ENCODE measurements at regions not wholly inside any gene's neighbourhood (a gene's known extent, or its start where the extent isn't known, plus 50 kb on each side); places are given as distances from the start of the nearest gene placed in this dataset.

DNA sequence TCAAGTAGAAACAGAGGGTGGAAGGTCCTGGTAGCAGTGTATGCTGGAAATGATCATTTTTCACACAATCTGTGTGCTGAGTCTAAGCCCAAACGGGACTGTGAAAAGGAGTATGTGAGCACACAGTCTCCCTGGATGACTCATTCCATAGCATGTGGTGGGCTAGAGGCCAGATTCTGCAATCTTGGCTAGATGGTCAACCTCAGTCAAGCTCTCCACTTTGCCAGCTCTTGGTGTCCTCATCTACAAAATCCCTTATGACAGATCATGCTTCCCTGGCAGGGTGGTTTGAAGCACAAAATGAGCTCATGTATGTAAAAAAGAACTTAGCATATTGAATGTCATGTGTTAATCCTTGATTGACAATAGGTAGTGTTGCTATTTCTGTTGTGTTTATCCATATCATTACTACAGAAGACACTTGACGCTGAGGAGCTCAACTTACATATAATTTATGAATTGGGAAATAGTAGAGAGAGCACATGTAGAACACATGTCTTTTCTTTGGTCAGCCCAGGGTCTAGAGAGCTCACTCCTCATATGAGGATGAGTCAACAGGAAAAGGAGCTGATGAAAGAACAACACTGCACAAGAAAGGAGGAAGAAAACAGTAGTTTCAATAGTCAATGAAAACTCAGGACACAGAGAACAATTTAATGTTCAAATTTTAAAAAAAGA is 517.5 kb downstream of the BCL11B start:
- peaks cover 83% of the 10 kb centered on the region for H3K9me3 ChIP-seq (ENCODE audit: low read length)
- no peaks in the 10 kb centered on the region for H3K27me3 ChIP-seq (ENCODE audit: control insufficient read depth in 1 of 2, insufficient read depth in 2 of 2, low read length in 2 of 2)
- H2AFZ ChIP-seq (ENCODE audit: low read length), result no peak overlapping the region
- in situ Hi-C loops (cut with HindIII; ENCODE audit: extremely low pct_ligation_motif_present, low pct_unique_long_range_greater_than_20kb) (no loop called here), intact Hi-C loops (cut with micrococcal nuclease; ENCODE audit: unreplicated experiment) (no loop called here)
- H3K4me2 ChIP-seq (ENCODE audit: low read depth, low read length), result no peak overlapping the region
- no peak for DNase-seq (ENCODE audit: low spot score)
- WGBS (ENCODE audit: low lambda C conversion rate), result 0% methylated on average over 1 of the region's 2 CpGs
- POLR2A ChIA-PET, result no interaction called here
- H3K9ac ChIP-seq (ENCODE audit: insufficient read depth, low read depth, low read length), result no peak overlapping the region
- ATAC-seq, result no peak
- no peak for FAIRE-seq
- no peak overlapping the region for H3K4me3 ChIP-seq (replicated peaks in 1 of 3; ENCODE audit: insufficient read depth in 1 of 3, low read depth in 2 of 3, low read length in 3 of 3)
- TF ChIP-seq NFE2 (CRISPR knock-in tag; IDR thresholded peaks at IDR 0.05) (no peak), ZFYVE20 (CRISPR knock-in tag; IDR thresholded peaks at IDR 0.05; ENCODE audit: borderline replicate concordance, low read depth) (no peak)
- TF ChIP-seq, protein P1, sequence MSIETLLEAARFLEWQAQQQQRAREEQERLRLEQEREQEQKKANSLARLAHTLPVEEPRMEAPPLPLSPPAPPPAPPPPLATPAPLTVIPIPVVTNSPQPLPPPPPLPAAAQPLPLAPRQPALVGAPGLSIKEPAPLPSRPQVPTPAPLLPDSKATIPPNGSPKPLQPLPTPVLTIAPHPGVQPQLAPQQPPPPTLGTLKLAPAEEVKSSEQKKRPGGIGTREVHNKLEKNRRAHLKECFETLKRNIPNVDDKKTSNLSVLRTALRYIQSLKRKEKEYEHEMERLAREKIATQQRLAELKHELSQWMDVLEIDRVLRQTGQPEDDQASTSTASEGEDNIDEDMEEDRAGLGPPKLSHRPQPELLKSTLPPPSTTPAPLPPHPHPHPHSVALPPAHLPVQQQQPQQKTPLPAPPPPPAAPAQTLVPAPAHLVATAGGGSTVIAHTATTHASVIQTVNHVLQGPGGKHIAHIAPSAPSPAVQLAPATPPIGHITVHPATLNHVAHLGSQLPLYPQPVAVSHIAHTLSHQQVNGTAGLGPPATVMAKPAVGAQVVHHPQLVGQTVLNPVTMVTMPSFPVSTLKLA (IDR thresholded peaks at IDR 0.05), result peak; percentile 79
- H3K27ac ChIP-seq (ENCODE audit: extremely low read length, insufficient read depth, low read length), result no peak overlapping the region
- CTCF ChIA-PET (ENCODE audit: low intra/inter-chr PET ratio, low total read pairs), result no interaction called here
- BruUV-seq (replicated peaks), result no TSS peak
- no peaks in the 10 kb centered on the region for H4K20me1 ChIP-seq (ENCODE audit: insufficient read depth, low read length)
- H3K79me2 ChIP-seq (ENCODE audit: insufficient read depth, low read length), result no peaks in the 10 kb centered on the region
- H3K36me3 ChIP-seq (replicated peaks in 1 of 2; ENCODE audit: control insufficient read depth in 1 of 2, insufficient read depth in 2 of 2, low read length in 2 of 2), result no peaks in the 10 kb centered on the region
- no peaks in the 10 kb centered on the region for H3K4me1 ChIP-seq (ENCODE audit: insufficient read depth, low read length)

DNA sequence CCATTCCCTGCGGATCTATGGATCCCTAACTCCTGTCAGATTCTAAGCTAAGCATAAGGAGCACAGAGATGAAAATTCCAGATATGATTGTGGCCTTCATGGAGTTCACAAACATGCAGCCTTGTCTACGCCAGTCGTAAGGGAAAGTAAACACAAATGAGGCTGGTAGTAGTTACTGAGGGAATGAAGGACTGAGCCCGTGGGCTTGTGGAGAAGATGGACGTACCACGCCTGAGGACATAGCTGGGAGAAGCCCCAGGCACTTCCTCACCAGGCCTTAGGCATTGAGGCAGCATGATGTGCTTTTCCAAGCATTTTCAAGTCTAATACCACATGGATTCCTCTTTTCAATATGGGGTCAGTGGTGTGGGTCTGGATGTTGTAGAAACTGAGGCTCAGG is 515.2 kb downstream of the BCL11B start:
- no peaks in the 10 kb centered on the region for H3K79me2 ChIP-seq (ENCODE audit: insufficient read depth, low read length)
- H3K4me3 ChIP-seq (replicated peaks in 1 of 3; ENCODE audit: insufficient read depth in 1 of 3, low read depth in 2 of 3, low read length in 3 of 3), result no peak overlapping the region
- FAIRE-seq, result no peak
- no peaks in the 10 kb centered on the region for H3K4me1 ChIP-seq (ENCODE audit: insufficient read depth, low read length)
- in situ Hi-C loops (cut with HindIII; ENCODE audit: extremely low pct_ligation_motif_present, low pct_unique_long_range_greater_than_20kb) (no loop called here), intact Hi-C loops (cut with micrococcal nuclease; ENCODE audit: unreplicated experiment) (no loop called here)
- peaks cover 82% of the 10 kb centered on the region for H3K9me3 ChIP-seq (ENCODE audit: low read length)
- CTCF ChIA-PET (ENCODE audit: low intra/inter-chr PET ratio, low total read pairs), result no interaction called here
- BruUV-seq (replicated peaks), result no TSS peak
- no peaks in the 10 kb centered on the region for H4K20me1 ChIP-seq (ENCODE audit: insufficient read depth, low read length)
- no peaks in the 10 kb centered on the region for H3K27me3 ChIP-seq (ENCODE audit: control insufficient read depth in 1 of 2, insufficient read depth in 2 of 2, low read length in 2 of 2)
- H3K9ac ChIP-seq (ENCODE audit: insufficient read depth, low read depth, low read length), result no peak overlapping the region
- no peak overlapping the region for H3K4me2 ChIP-seq (ENCODE audit: low read depth, low read length)
- H3K36me3 ChIP-seq (replicated peaks in 1 of 2; ENCODE audit: control insufficient read depth in 1 of 2, insufficient read depth in 2 of 2, low read length in 2 of 2), result no peaks in the 10 kb centered on the region
- no peak overlapping the region for H3K27ac ChIP-seq (ENCODE audit: extremely low read length, insufficient read depth, low read length)
- 38% methylated on average over 6 of the region's 6 CpGs for WGBS (ENCODE audit: low lambda C conversion rate)
- POLR2A ChIA-PET, result no interaction called here
- ATAC-seq, result no peak
- no peak for DNase-seq (ENCODE audit: low spot score)
- H2AFZ ChIP-seq (ENCODE audit: low read length), result no peak overlapping the region
- TF ChIP-seq HDAC6 (IDR thresholded peaks at IDR 0.05; ENCODE audit: low read depth, low read length) (no peak), ZBTB20 (CRISPR knock-in tag; IDR thresholded peaks at IDR 0.05; ENCODE audit: borderline replicate concordance, low read depth) (no peak), YY1 (IDR thresholded peaks at IDR 0.05; ENCODE audit: insufficient read depth, insufficient replicate concordance, low read depth, low read length) (no peak), SMARCE1 (IDR thresholded peaks at IDR 0.05; ENCODE audit: borderline replicate concordance) (no peak)
- TF ChIP-seq, protein P2, sequence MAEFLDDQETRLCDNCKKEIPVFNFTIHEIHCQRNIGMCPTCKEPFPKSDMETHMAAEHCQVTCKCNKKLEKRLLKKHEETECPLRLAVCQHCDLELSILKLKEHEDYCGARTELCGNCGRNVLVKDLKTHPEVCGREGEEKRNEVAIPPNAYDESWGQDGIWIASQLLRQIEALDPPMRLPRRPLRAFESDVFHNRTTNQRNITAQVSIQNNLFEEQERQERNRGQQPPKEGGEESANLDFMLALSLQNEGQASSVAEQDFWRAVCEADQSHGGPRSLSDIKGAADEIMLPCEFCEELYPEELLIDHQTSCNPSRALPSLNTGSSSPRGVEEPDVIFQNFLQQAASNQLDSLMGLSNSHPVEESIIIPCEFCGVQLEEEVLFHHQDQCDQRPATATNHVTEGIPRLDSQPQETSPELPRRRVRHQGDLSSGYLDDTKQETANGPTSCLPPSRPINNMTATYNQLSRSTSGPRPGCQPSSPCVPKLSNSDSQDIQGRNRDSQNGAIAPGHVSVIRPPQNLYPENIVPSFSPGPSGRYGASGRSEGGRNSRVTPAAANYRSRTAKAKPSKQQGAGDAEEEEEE (CRISPR knock-in tag; IDR thresholded peaks at IDR 0.05; ENCODE audit: borderline replicate concordance), result no peak

All from HepG2 (cell line).